ENCODE measurements at regions not wholly inside any gene's neighbourhood (a gene's known extent, or its start where the extent isn't known, plus 50 kb on each side); places are given as distances from the start of the nearest gene placed in this dataset.
A peak's percentile ranks its signal among the peaks of the same experiment; 100 is the strongest.
"Not testable (repeated sequence)": the region's sequence is repeated elsewhere in the genome, so short reads cannot be mapped to it uniquely, and the experiment has no call there.

DNA sequence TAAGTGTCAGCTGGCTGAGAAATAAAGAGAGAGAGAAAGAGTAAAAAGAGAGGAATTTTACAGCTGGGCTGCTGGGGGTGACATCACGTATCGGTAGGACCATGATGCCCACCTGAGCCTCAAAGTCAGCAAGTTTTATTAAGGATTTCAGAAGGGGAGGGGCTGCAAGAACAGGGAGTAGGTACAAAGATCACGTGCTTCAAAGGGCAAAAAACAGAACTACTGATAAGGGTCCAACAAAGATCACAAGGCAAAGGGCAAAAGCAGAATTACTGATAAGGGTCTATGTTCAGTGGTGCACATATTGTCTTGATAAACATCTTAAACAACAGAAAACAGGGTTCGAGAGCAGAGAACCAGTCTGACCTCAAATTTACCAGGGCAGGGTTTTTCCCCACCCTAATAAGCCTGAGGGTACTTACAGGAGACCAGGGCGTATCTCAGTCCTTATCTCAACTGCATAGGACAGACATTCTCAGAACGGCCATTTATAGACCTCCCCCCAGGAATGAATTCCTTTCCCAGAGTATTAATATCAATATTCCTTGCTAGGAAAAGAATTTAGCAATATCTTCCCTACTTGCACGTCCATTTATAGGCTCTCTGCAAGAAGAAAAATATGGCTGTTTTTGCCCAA is 128.3 kb upstream of the PZP start:
- DNase-seq (ENCODE audit: low spot score) = not testable (repeated sequence)

DNA sequence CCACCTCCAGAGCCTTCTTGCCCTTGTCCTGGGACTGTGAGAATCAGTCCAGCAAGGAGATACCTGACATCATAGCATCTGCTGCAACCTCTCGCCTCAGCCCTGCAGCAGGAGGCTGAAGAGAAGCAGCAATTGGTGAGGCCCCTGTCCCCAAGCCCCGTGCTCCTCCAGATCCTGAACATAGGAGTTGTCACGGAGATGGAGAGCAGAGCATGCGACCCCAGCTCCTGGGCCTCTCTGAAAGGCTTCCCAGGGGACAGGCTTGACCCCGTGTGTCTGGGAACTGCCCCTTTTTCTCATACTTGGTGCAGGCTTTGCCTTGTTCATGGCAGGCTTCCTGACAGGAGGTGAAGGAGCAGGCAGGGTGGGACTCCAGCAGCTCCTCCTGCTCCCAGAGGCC is 127.7 kb upstream of the PZP start:
- no peak for DNase-seq (ENCODE audit: low spot score)

DNA sequence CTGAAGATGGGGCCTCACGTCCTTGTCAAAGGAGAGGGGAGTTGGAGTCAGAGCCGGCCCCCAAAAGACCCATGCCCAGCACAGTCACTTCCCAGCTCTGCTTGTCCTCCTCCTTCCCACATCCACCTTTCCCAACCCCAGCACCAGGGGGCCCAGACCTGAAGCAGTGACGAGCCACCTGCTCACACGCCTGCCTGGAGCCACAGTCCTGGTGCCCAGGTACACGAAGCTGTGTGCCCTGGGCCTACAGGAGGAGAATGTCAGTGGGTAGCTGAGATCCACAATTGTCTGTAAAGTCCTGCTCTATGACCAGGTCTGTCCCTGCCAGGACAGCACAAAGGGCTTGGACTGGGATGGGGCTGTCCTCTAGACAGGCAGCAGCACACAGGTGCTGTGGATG is 126.8 kb upstream of the PZP start:
- no peak for DNase-seq (ENCODE audit: low spot score)

DNA sequence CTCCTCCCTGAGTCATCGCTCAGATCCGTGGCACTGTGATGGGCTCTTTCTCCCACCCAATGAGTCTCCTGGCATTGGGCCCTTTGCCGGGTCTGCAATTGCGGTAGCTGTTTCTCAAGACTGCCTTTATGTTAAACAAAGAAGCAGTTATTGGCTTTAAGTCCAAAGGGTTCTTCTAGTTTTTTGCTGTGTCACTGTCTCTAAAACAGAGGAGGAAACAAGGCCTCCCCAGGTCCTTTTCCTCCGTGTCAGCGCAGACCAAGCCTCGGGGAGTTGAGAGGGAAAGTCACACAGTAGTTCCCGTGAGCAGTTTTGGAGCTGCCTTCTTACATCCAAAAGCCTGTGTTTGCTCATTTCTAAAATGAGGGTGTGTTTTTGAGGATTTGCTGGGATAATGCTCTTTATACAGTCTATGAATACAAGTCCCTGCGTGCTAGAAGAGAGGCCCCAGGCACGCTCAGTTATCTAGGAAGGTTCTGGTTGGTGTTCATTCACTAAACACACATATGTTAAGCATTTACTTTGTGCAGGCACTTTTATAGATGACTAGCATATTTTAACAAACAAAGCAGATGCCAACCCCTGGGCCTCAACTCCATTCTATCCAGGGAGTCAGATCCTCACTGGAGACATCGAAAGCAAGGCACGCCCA is 126.0 kb upstream of the PZP start:
- DNase-seq (ENCODE audit: low spot score) = no peak

DNA sequence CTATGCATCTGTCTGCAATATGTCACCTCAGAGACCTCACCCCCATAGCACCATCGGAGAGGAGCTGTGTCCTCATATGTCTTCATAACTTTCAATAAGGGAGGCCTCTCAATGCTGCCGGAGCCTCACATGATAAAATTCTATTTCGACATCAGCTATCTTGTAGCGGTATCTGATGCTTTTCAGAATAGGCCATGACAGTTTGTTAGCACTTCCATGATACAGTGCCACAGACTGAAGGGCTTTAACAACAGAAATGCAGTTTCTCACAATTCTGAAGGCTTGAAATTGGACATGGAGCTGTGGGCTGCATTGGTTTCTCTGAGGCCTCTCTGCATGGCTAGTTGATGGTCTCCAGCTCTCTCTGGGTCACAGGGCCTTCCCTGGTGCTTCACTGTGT is 125.0 kb upstream of the PZP start:
- DNase-seq (ENCODE audit: low spot score) = no peak

DNA sequence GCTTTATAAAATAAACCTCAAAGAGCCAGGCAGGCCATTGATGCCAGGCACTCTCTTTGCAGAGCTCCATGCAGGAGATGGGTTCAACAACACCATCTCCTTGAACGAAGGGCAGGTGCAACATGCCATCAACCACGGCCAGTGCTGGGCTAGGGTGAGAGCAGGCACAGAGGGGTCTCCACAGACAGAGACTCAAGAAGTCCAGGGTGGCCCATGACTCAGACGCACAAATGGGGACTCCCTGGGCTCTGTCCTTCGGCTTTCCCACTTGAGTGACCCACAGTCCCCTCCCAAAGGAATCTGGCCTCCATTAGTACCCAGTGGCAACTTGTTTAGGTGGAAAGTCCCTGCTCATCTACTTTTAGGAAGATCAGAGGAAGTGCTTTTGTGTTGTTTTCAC is 124.4 kb upstream of the PZP start:
- DNase-seq (ENCODE audit: low spot score) = no peak

DNA sequence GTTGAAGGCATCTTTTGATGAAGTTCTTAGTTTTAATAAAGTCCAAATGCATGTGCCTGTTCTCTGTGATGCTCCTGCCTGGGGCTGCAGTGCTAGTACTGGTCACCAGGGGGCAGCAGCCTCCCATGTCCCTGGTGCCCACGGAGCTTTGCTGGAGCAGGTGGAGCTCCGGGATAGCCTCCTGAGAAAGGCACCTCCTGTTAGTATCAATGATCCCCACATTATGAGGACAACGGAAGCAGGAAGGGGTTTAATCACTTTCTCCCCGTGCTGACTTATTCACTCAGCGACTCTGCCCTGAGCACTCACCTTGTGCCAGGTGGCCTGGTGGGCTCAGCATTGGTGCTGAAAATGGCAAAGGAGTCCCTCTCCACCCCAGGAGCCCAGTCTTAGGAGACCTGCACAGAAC is 123.0 kb upstream of the PZP start:
- DNase-seq (ENCODE audit: low spot score) = peak; percentile 63

DNA sequence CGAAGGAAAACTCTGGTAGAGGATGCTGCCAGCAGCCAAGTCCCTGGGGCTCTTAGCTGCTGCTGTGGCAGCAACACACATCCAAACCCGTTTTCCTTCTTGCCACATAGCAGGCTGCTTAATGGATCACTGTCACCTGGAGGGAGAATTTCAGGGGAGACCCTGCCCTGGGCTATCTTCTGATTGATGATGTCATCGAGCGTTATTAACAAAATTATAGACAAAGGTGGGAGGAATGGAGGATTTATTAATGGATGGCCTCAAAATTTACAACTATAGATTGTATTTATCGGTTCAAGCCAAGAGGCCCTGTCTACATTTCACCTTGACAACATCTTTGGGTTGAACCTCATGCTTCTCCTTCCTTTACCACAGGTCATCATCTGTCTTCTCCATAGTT is 120.8 kb upstream of the PZP start:
- DNase-seq (ENCODE audit: low spot score) = no peak

DNA sequence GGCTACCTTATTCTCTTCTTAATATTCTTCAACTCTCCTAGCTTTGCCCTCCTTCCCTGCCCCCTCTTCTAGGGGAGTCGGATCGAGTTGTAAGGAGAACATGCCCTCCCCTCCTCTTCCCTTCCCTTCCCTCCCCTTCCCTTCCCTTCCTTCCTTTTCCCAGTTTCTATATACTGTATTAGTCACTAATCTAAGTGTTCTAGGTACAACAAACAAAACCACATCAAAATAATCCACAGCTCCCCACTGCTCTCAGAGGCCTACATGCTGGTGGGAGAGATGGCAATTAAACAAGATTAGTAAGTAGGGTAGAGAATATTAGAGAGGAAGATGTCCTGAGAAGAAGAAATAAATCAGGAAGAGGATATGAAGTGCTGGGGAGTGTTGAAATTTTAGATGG is 119.9 kb upstream of the PZP start:
- DNase-seq (ENCODE audit: low spot score) = no peak

DNA sequence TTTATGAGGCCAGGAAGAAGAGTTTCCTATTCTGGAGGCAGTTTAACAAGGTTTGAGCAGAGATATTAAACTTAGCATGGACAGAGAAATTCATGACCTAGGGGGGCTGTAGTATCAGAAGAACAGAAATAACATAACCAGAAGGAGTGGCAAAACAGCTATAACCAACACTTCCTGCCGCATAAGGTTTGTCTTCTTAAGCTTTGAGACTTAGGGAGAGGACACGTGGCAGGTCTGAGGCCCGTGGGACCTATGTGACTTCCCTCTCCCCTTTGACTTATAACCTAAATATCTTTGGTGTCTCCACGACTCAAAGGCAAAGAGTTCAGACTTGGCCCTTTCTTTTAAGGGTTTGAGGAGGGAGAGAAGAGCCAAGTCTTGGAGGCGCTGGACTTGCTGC is 119.1 kb upstream of the PZP start:
- no peak for DNase-seq (ENCODE audit: low spot score)

DNA sequence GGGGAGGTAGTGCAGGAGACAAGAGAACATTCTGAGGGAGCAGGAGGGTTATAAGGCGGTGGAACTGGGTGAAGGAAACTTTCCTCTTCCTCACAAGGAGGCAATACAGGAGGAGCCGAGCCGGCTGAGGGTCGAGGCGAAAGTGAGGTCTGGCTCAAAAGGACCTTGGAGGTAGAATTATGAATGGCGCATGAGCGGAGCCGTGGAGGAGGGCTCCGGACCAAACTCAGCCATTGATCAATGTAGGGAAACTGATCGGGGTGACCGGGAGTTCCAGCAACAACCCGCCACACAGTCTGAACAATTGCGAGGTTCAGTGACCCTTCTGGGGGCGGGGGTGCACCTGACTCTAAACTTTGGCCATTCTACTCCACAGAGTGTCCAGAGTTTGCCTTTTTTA is 118.7 kb upstream of the PZP start:
- DNase-seq (ENCODE audit: low spot score) = not testable (repeated sequence)

DNA sequence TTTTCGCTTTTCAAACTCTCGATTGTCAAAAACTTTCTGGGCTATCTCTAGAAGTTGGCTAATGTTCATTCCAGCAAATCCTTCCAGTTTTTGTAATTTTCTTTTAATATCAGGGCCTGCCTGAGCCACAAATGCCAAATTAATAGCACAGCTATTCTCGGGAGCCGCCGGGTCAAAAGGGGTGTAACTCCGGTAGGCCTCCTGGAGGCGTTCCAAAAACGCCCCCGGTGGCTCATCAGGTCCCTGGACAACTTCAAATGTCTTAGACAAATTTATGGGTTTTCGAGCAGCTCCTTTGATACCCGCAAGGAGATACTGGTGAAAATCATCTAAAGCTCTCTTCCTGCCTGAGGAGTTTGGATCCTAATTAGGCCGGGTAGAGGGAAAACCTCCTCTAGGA is 117.9 kb upstream of the PZP start:
- DNase-seq (ENCODE audit: low spot score) = no peak

DNA sequence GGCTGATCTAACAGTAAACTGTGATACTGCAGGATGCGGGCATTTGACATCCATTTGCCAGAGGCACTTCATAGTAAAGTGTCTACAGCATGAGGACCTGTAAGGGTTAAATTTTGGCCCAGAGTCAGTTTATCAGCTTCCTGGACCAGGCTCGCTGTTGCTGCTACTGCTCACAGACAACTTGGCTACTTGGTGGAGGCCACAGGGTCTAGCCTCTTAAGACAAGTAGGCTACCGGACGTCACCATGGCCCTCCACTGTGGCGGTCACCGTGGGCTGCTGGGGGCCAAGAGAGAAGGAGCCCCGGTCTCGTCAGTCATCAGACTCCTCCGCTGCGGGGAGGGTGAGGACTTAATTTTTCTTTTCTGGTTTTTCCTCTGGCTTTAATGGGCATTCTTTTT is 117.3 kb upstream of the PZP start:
- no peak for DNase-seq (ENCODE audit: low spot score)

DNA sequence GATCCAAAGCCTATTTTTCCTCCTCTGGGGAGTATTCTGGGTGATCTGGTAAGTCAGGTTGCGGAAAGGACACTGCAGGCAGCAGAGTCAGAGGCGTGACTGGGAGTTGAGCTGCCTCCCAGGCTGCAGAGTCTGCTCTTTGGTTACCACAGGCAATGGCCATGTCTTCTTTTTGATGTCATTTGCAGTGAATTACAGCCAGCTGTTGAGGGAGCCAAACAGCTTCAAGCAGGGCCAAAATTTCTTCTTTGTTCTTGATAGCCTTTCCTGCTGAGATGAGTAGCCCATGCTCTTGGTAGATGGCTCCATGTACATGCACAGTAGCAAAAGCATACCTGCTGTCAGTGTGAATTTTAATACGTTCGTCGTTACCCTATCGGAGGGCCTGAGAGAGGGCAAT is 116.6 kb upstream of the PZP start:
- DNase-seq (ENCODE audit: low spot score) = no peak

DNA sequence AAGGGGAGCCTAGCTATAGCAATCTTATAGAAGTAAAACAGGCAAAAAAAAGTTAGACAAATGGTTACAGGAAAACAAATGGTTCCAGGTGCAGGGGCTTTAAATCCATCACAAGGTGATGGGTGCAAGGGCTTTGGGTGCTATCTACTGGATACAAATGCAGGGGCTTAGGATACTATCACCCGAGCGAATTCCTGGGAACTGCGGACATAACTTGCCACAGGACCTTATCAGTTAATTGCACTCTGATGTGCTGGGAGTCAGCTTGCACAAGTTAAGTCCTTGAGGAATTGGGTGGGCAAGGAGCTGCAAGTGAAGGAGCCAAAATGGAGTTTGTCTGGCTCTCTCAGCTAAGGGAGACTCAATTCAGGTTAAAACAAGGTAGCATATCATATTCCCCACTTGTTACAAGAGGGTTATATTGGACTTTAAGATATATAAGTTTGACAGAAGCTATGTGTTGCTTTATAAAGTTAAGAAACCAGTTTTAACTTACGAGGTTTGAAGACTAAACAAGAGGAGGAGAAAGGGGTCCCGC is 115.0 kb upstream of the PZP start:
- DNase-seq (ENCODE audit: low spot score) = no peak

DNA sequence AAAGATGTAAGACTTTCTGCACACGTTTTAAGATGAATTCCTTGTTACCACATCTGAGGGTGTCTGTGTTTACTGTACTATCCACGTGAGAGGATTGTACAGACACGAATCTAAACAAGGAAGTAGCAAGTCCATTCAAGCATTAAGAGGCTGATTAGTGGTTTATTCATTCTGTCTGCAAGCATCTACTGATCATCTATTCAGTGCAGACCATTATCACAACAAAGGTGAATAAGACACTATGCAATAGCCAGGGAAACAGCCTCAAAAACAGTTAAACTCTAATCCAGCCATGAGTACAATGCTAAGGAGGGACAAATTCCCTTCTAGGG is 111.6 kb upstream of the PZP start:
- DNase-seq (ENCODE audit: low spot score) = peak; percentile 88

DNA sequence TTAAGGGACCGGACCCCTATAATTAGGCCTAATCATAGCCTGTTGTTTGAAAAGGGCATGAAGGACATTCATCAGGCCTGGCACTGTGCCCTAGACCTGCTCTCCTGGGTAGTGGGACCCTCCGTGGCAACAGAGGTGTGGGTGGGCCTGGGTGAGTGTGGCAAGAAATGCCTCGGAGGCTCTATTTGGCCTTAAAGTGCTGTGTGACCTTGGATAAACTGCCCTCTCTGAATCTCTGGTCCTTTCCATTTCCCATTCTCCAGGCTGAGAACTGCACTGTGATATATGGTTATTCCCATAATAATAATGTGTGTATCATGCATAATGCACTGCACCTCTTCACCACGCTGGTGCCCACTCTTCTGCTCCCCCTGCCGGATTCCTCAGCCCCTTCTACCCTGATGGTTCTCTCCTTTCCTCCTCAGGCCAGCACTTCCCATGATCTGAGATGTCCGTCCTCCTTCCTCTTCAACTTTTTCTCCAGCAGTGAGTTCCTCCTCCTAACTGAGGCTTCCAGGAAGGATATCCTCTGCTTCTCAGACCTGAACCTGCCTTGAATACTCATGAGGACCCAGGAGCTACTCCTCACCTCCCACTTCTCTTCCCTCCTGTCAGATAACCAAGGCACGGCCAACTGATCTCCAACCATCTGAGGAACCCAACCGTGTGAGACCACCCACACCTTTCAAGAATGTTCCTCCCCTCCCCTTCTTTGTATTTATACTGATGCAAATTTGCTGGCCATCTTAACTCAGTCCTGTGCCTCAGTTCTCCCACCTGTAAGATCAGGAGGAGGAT is 111.0 kb upstream of the PZP start:
- DNase-seq (ENCODE audit: low spot score) = no peak

DNA sequence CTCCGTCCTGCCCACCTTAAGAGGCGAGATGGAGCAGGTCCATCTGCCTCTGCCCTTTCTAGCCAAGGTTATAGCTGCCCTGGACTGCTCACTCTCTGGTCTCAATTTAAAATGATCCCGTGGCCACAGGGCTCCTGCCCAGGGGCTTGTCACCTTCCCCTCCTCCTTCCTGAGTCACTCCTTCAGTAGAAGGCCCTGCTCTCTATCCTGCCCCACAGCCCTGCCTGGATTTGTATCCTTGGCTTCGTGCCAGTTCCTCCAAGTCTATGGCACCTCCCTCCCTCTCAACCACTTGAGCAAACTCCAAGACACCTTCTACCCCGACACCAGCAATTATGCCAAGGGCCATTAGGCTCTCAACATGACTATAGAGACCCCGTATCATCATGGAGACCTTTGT is 105.3 kb upstream of the PZP start:
- DNase-seq (ENCODE audit: low spot score) = peak; percentile 30

DNA sequence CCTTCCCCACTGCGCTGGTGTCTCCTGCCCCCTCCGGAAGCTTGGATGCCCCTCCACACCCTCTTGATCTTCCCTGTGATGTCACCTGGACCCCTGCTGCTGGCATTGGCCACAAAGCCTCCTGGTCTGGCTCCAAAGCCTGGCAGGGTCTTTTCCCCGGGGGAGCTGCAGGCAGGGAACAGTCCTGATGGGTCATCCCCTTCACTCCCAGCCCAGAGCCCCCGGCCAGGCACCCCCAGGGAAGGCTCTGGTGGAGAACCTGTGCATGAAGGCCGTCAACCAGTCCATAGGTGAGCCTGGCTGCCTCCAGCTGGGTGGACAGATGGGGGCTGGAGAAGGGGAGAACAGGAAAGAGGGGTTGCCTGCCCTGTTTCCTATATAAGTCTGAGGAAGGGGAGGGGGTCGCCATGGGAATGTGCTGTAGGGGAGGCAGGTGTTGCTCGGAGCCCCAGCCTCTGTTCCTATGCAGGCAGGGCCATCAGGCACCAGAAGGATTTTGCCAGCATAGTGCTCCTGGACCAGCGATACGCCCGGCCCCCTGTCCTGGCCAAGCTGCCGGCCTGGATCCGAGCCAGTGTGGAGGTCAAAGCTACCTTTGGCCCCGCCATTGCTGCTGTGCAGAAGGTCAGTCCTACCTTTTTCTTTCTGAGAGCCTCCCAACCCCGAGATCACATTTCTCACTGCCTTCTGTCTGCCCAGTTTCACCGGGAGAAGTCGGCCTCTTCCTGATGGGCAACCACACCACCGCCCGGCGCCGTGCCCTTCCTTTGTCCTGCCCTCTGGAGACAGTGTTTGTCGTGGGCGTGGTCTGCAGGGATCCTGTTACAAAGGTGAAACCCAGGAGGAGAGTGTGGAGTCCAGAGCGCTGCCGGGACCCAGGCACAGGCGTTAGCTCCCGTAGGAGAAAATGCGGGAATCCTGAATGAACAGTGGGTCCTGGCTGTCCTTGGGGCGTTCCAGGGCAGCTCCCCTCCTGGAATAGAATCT is 104.5 kb upstream of the PZP start:
- DNase-seq (ENCODE audit: low spot score) = not testable (repeated sequence)

DNA sequence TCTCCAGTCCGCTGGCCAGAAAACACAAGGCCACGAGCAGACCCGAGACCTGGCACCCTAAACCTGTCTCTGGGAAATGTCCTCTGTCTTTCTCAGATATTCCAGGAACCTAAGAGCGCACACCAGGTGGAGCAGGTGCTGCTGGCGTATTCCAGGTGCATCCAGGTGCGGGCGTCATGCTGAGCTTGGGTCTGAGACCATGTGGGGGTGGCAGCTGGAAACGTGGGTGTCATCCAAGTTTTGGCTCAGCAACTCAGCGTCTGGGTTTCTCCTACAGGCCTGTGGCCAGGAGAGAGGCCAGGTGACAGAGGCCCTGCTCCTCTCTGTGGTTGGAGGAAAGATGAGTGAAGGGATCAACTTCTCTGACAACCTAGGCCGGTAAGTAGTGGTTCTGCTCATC is 103.3 kb upstream of the PZP start:
- not testable (repeated sequence) for DNase-seq (ENCODE audit: low spot score)

DNA sequence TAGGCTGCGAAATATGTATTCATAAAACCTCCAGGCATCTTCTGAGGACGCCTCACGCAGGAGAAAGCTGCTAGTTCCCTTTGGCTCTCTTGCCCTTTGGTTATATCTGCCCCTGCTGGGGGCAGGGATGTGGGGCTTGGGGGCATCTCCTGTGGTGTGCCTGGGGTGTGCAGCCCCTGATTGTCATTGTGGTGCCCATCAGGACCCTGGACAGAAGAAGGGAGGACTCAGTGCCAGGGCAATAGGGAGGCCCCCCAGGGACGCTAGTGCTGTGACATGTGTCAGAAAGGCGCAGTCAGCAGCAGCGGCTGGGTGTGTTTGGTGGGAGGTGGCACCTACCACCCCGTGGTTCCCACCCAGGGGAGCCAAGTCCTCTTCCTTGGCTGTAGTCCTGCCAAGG is 102.5 kb upstream of the PZP start:
- not testable (repeated sequence) for DNase-seq (ENCODE audit: low spot score)

DNA sequence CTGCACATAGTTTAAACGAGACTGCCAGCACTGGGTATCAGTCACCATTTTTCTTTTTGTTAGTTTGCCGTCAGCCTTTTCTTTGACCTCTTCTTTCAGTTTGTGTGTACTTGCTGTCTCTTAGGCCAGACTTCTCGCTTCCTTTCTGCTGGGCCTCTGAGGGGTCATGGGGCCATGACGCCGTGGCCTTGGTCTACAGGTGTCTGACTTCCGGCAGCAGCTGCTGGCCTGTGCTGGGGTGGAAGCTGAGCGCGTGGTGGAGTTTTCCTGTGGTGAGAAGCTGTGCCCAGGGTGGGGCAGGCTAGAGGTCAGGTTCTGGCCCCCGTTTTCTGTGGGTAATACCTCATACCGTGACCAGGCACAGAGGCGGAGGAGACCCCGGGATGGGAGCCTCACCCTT is 101.6 kb upstream of the PZP start:
- not testable (repeated sequence) for DNase-seq (ENCODE audit: low spot score)

Measured in kidney tubule cell (primary cell).